MV-4-11 (cell line): ENCODE measurements at regions not wholly inside any gene's neighbourhood (a gene's known extent, or its start where the extent isn't known, plus 50 kb on each side); places are given as distances from the start of the nearest gene placed in this dataset.
"Not testable (repeated sequence)": the region's sequence is repeated elsewhere in the genome, so short reads cannot be mapped to it uniquely, and the experiment has no call there.

Experiments used
- DNase-seq: peaks from one replicate; lab custom pipeline; 2025; lab: John Stamatoyannopoulos, UW

- no peak for DNase-seq
Observed at GRCh38 chr7:409339-410281, 110.0 kb downstream of the PDGFA start.

- DNase-seq, result no peak
Observed at GRCh38 chr7:410395-410910, 109.2 kb downstream of the PDGFA start.

- DNase-seq, result not testable (repeated sequence)
Observed at GRCh38 chr7:411116-411515, 108.5 kb downstream of the PDGFA start.

GRCh38 chr7:411677-412312 lies 107.9 kb downstream of the PDGFA start:
- no peak for DNase-seq

GRCh38 chr7:412313-412710 lies 107.3 kb downstream of the PDGFA start:
- DNase-seq, result no peak

- DNase-seq, result no peak
Observed at GRCh38 chr7:414681-415560, 104.7 kb downstream of the PDGFA start.

- no peak for DNase-seq
Observed at GRCh38 chr7:415646-416525, 103.8 kb downstream of the PDGFA start.

- DNase-seq, result no peak
Observed at GRCh38 chr7:416761-417624, 102.7 kb downstream of the PDGFA start.

GRCh38 chr7:417625-417889 lies 102.1 kb downstream of the PDGFA start:
- DNase-seq, result no peak

GRCh38 chr7:417973-418601 lies 101.6 kb downstream of the PDGFA start:
- DNase-seq, result no peak

GRCh38 chr7:418636-419280 lies 100.9 kb downstream of the PDGFA start:
- DNase-seq, result no peak

- DNase-seq, result no peak
Observed at GRCh38 chr7:420142-421093, 99.2 kb downstream of the PDGFA start.

GRCh38 chr7:421136-421991 lies 98.3 kb downstream of the PDGFA start:
- DNase-seq, result no peak

- DNase-seq, result no peak
Observed at GRCh38 chr7:422191-422885, 97.3 kb downstream of the PDGFA start.

- no peak for DNase-seq
Observed at GRCh38 chr7:422886-423225, 96.8 kb downstream of the PDGFA start.

GRCh38 chr7:423312-424260 lies 96.1 kb downstream of the PDGFA start:
- DNase-seq, result no peak
